Astrocyte of the spinal cord (primary cell): ENCODE measurements at regions not wholly inside any gene's neighbourhood (a gene's known extent, or its start where the extent isn't known, plus 50 kb on each side); places are given as distances from the start of the nearest gene placed in this dataset.
A peak's percentile ranks its signal among the peaks of the same experiment; 100 is the strongest.
"Not testable (repeated sequence)": the region's sequence is repeated elsewhere in the genome, so short reads cannot be mapped to it uniquely, and the experiment has no call there.

ENCODE experiments used
- DNase-seq: peaks from one replicate; pipeline ENCODE4 v3.0.0; 2011; ENCODE audit warnings: low read depth, low spot score
- H3K4me3 ChIP-seq: 2 replicates; pipeline ENCODE4 v1.5.1; 2011; ENCODE audit warnings: low read depth, mild to moderate bottlenecking, low read length, moderate library complexity
- CTCF ChIP-seq: IDR thresholded peaks from 2 replicates; pipeline ENCODE4 v1.5.1; 2012; ENCODE audit warnings: low read depth, mild to moderate bottlenecking, low read length, inconsistent platforms
- in situ Hi-C: cut with HindIII; loops from 2 replicates; pipeline ENCODE4 v1.10.0; 2017; ENCODE audit warnings: low sequenced_read_pairs

GRCh38 chr1:98550076-98550475 is 111.4 kb upstream of the SNX7 start:
- no peak for DNase-seq
- no peak for TF ChIP-seq CTCF
- no peak overlapping the region for H3K4me3 ChIP-seq
- in situ Hi-C loops = no loop called here

GRCh38 chr1:98546319-98546718 is 115.2 kb upstream of the SNX7 start:
- H3K4me3 ChIP-seq = no peak overlapping the region
- in situ Hi-C loops = no loop called here
- peak; percentile 22 for DNase-seq
- TF ChIP-seq CTCF = no peak

- TF ChIP-seq CTCF = no peak
- no peak for DNase-seq
- in situ Hi-C loops = no loop called here
- H3K4me3 ChIP-seq = no peak overlapping the region
These were observed 123.4 kb upstream of the SNX7 start for GRCh38 chr1:98538106-98538505.

GRCh38 chr1:98523256-98523655 is 138.3 kb upstream of the SNX7 start:
- in situ Hi-C loops = no loop called here
- H3K4me3 ChIP-seq = no peak overlapping the region
- DNase-seq = peak; percentile 34
- no peak for TF ChIP-seq CTCF

GRCh38 chr1:98516306-98516705 is 145.2 kb upstream of the SNX7 start:
- in situ Hi-C loops = no loop called here
- no peak overlapping the region for H3K4me3 ChIP-seq
- no peak for DNase-seq
- no peak for TF ChIP-seq CTCF

- no peak for TF ChIP-seq CTCF
- in situ Hi-C loops = no loop called here
These were observed 145.8 kb upstream of the SNX7 start for GRCh38 chr1:98515744-98516143.

GRCh38 chr1:98512216-98512615 is 149.3 kb upstream of the SNX7 start:
- DNase-seq, in situ Hi-C loops, H3K4me3 ChIP-seq: not testable (repeated sequence)

More at GRCh38 chr1:98515744-98516143, 145.8 kb upstream of the SNX7 start:
- no peak for DNase-seq
- H3K4me3 ChIP-seq = no peak overlapping the region
